ENCODE measurements at regions not wholly inside any gene's neighbourhood (a gene's known extent, or its start where the extent isn't known, plus 50 kb on each side); places are given as distances from the start of the nearest gene placed in this dataset.

DNA sequence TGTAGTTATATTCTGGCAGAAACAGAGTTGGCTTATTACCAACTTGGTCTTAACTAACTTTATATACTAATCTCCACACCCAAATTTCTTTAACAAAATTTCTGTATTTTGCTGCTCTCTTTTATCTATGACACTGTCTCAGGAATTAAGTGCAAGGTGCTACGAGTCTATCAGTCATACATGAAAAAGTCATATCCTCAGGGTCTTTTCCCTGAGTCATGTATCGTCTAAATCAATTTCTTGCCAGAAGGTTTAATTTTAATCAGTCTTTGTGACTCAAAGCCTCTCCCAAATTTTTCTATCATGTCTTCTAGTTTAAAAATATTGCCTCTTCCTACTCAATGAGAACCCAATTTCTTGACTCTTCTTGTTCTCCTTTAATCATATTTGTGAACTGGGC, 1803.6 kb upstream of the PCDH7 start:
- DNase-seq = no peak

DNA sequence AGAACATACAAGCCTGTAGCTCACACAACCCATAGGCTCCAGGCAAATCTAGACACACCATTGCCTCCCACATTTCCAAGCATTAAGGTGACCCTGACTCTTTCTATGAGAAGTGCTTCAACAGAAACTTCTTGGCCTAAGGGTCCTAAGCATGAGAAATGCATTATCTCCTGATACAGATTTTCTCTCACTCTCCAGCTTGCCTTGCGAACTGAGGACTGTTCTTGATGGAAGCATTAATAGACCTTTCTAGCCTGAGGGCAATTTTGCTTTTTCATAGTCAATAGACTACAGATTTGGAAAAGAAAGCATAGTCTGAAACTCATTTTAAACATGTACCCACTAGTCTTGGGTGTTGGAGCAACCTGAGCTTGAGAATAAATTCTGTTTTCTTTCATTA, 1801.3 kb upstream of the PCDH7 start:
- DNase-seq = no peak

DNA sequence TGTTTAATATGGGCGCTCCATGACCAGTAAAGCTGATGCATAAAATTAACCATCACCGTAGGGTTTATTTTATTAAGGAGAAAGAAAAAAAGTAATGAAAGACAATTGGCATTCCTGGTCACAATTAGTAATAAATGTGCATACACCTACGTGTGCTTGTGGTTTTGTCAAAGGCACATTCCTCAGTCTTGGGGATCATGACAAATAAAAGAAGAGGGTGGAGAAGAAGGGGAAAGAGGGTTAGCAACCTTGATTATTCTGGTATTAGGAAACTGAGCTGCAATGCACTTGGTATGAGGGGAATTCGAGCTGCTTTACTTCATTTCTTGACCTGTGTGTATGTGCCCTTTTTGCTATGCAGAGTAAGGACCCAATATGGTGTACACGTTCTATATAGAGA, 1798.3 kb upstream of the PCDH7 start:
- no peak for DNase-seq

DNA sequence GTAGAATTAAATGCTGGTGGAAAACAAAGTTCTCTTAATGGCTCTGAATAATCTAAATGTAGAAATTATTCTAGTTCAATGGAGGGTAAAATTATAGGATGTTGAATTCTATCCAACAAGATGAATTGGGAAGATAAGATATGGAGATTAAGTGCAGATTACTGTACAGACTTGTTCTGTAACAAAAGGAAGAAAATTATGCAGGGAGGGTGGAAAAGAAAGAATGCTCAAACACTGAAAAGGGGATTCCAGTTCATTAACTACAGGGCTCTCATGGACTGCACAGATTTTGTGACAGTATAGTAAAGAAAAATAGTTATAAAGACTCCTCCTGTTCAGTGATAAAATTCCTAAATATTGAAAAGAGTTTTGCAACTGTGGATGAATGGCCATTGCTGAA, 1794.0 kb upstream of the PCDH7 start:
- DNase-seq = no peak

DNA sequence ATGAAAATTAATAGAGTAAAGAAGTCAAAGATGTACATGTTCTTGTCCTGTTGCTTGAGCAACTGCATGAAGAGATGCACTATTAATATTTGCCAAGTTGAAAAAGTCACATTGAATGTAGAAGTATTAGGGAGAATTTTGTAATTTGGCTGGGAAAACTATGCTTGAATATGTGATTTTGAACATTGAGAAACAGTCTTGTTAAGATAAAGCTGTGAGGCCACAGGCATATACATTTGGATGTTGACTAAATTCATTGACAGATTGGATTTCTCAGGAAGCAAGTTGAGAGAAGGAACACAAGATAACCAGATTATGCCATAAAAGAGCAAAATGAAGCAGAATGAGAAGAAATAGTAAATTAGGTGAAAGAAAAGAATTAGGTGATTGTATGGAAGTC, 1777.5 kb upstream of the PCDH7 start:
- no peak for DNase-seq

DNA sequence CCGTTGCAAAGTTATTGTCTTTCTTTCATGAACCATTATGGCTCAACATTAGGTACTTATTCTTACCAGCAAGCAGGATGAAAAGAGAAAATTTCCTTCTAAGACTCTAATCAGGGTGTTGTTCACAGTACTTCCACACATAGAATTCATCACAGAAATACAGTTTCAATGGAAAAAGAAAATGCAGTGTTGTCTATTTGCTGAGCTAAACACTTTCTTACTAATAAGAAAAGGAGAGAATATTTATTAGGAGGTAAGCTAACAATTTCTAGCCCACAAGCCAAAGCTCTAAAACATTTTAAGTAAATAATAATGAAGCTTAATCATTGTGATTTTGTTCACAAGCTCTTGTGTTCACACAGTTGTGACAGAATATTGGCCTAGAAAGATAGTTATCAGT, 1772.8 kb upstream of the PCDH7 start:
- DNase-seq = no peak

DNA sequence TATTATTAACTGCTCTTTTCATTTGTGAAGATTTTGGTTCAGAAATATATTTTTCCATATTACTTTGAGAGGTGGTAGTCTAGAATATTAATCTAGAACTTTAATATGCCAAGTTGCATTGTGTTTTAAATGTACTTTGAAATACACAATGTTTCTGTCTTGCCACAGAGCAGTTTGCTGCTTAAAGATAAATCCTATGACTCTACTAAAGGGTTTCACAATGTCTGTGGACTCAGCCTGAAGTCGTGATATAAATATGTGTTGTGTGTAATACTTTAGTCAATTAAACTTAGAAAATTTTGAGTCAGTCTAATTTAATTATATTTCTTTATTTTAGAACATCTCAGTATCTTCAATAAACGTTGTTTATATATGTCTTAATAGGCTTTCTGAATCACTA, 1771.7 kb upstream of the PCDH7 start:
- DNase-seq = no peak

DNA sequence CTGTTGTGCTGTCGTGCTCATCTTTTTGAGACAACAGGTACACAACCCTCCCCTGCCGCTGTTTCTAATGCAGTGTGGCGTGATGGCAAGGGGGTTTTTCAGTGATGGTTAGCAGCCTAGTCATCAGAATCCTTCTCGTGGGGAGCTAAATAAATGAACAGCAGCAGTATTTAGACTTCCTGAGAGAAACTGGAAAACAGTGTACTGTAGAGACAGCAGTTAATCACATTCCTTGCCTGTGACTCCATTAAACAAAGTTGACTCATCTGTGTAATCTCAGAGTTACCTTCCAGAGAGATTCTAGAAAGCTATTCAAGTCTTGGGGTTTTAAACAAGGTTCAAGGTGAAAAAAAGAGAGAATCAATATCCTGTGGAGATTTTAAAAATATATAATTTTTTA, 1753.2 kb upstream of the PCDH7 start:
- peak; percentile 56 for DNase-seq

DNA sequence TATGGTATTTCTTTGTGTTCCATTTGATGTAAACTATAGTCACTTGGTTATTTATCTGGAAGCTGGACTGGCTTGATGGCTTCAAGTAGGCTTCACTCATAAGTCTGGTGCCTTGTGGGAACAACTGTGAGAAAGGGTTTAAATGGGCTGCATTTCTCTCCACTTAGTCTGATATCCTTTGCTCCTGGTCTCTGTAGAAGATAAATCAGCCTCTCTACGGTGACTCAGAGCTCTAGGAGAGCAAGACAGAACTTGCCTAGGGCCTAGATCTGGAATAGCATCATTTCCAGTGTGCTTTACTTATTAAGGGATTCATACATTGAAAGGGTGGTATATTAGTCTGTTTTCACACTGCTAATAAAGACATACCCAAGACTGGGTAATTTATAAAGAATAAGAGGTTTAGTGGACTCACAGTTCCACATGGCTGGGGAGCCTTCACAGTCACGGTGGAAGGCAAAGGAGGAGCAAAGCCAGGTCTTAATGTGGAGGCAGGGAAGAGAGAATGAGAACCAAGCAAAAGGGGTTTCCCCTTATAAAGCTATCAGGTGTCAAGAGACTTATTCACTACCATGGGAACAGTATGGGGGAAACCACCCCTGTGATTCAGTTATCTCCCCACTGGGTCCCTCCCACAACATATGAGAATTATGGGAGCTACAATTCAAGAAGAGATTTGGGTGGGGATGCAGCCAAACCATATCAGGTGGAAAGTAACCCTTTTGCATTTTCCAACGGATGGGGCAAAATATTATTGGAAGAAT, 1746.4 kb upstream of the PCDH7 start:
- DNase-seq = no peak

DNA sequence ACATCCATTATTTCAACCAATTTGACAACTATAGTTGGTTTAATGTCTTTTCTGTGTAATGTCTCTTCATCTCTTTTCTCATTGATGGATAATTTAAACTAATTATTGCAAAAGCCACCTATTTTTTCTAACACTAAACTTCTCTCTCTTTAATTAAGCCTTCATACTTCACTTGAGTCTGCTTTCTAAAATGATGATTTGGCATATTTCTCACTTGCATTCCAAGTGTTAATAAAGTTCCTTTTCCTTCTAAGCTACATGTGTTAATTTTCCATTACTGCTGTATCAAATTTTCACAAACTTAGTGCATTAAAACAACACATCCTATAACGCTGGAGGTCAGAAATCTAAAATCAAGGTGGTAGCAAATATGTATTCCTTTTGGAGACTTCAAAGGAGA, 1743.8 kb upstream of the PCDH7 start:
- no peak for DNase-seq

DNA sequence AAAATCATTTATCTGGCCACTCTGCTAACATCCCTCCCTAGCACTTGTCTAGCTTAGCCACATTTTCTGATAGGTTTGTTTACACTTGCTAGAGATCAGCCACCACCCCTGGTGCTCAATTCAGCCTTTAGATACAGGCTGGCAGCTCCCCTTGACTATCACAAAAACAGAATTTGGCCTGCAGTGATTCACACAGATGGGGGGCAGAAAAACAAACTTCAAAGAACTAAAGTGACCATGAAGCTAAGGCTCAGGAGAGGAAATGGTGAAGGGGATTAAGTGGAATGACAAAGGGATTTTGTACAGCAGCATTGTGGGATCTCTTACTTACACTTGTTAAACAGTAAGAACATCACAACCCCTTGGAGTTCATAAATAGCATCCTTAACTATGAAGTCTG, 1718.0 kb upstream of the PCDH7 start:
- no peak for DNase-seq

DNA sequence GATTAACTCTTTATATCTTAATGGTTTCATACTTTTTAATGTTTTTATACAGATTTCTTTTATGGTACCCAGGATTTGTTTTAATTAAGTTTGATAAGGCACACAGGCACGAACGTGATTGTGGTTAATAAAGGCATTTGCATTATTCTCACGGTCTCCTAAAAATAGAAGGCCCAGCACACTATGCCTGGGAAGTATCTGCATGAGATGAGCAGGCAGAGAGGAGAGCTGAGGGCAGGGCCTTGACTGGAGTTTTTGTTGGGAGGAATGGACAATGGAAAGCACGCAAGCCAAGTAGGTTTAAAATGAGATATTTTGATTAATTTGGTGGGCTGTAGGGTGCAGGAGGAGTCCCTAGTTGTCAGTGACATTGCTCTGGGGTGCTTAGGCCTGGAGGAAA, 1714.3 kb upstream of the PCDH7 start:
- no peak for DNase-seq

DNA sequence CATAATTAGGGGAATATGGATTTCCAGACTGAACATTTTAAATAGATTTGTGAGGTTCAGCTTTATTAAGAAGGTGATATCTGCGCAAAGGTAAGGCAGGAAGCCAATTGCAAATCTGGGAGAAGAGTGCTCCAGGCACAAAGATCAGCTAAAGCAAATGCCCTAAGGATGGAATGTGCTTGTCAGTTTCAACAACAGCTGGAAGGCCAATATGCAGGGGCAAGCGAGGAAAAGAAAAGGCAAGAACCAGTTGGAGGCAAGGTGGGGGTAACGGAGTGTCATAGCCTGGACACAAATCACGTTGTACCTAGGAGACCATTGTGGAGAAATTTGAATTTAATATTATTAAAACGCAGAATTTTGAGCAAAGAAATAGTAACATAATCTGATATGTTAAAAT, 1710.3 kb upstream of the PCDH7 start:
- DNase-seq = no peak

DNA sequence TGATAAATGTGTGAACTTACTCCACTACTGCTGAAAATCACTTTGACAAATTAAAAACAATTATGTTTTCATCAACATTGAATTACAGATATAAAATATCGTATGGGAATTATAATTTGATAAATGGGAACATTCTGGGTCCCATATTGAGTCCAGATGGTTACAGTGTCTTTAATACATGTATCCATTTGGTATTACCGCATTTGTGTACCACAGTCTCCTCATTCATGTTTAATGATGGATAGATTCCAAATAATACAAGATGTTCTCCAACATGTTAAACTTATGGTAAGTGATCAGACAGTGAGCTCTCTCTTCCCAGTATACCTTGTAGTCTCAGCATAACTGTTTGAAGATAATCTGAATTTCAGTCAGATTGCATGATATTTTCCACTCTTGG, 1706.8 kb upstream of the PCDH7 start:
- no peak for DNase-seq

DNA sequence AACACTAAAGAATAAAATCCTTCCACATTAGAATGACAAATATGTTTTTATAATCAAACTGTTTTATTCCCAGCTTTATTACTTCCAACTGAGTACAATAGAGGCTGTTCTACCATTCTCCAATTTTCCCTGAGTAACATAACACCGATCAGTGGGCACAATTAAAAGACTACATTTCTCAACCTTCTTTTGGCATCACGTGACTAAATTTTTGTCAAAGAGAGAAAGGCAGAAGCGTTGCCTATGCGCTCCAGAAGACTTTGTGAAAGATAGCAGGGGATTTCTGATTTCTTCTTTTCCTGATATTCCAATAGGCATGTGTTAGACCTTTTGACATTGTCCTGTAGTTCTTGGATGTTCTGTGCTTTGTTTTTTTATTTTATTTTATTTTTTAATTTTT, 1705.6 kb upstream of the PCDH7 start:
- DNase-seq = no peak

DNA sequence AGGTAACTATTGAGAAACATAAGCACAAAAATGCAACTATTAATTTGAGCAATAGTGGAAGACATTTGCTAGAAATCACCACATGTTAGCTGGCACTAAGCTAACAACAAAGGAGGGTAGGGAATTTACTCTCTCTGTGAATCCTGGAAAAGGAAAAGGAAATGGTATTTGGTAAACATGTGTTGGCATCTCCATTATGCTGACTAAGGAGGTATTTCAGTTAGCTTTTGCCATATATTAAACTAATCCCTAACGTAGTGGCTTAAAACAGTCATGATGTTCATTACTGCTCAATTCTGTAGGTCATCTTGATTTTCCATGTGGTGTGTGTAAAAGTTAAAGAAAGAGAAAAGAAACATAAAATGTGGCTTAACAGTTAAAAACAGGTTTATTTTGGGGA, 1686.5 kb upstream of the PCDH7 start:
- no peak for DNase-seq

DNA sequence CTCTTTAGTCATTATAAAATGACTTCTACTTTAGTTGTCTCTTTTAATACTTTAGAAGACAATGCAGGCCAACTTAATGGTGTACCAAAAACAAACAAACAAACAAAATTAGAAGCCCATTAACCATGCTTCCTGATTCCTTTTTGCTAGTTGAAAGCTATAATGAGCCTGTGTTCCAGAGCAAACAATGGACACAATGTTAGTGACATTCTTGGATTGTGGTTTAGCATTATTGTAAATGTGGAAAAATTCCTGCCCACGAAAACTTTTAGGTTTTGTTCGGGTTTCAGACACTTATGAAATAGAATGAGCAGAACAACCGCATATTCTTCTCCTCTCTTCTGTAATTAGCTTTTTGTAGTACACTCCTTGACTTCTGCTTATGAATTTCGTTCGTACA, 1682.7 kb upstream of the PCDH7 start:
- no peak for DNase-seq

DNA sequence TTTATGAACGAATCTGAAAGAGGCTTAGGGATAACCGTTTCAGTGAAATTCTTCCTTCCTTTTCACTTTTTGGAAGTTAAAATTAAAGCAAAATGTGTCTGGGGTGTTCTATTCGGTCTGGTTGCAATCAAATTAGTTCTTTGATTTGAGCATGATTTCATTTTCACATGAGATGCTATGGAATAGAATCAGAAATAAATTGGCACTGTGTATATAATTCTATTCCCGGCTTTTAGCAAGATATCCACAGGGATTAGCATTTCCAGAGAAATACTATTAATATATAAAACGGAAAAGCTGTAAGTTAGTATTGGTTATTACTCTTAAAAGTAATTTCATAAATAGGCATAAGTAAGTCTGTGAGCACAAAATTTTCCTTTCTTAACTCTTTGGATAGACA, 1676.8 kb upstream of the PCDH7 start:
- no peak for DNase-seq

DNA sequence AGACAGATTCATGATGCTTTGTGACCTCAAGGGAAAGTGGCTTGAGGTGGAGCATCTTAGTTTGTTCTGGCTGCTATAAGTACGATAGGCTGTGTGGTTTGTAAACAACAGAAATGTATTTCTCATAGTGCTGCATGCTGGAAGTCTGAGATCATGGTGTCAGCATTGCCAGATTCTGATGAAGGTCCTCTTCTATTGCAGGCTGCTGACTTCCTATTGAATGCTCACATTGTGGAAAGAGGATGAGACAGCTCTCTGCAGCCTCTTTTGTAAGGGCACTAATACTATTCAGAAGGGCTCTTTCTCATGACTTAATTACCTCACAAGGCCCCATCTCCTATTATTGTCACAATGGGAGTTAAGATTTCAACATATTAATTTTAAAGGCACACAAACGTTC, 1674.0 kb upstream of the PCDH7 start:
- DNase-seq = no peak

DNA sequence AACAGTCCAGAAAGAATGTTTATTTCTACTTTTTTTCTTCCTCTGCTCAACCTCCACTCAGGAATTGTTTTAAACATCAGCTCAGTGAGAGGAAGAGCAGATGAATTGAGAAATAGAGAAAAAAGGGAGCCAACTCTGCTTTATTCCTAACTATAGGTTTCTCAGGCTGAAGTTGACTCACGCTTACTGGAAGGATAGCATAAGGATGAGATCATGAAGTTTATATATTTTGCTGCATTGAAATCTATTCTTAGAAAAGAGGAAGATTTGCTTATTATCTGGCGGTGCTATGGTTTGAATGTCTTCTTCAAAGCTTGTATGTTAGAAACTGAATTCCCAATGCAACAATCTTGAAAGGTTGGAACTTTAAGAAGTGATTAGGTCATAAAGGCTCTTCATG, 1673.4 kb upstream of the PCDH7 start:
- DNase-seq = no peak

DNA sequence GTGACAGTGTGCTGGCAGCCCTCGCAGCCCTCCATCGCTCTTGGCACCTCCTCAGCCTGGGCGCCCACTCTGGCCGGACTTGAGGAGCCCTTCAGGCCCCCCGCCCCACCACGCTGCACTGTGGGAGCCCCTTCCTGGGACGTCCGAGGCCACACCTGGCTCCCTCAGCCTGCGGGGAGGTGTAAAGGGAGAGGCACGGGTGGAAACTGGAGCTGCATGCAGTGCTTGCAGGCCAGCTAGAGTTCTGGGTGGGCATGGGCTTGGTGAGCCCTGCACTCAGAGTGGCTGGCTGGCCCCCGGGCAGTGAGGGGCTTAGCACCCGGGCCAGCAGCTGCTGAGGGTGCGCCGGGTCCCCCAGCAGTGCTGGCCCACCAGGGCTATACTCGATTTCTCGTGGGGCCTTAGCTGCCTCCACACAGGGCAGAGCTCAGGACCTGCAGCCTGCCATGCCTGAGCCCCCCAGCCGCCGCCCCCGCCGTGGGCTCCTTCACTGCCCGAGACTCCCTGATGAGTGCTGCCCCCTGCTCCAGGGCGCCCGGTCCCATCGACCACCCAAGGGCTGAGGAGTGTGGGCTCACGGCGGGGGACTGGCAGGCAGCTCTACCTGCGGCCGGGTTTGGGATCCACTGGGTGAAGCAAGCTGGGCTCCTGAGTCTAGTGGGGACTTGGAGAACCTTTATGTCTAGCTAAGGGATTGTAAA, 1672.7 kb upstream of the PCDH7 start:
- no peak for DNase-seq

DNA sequence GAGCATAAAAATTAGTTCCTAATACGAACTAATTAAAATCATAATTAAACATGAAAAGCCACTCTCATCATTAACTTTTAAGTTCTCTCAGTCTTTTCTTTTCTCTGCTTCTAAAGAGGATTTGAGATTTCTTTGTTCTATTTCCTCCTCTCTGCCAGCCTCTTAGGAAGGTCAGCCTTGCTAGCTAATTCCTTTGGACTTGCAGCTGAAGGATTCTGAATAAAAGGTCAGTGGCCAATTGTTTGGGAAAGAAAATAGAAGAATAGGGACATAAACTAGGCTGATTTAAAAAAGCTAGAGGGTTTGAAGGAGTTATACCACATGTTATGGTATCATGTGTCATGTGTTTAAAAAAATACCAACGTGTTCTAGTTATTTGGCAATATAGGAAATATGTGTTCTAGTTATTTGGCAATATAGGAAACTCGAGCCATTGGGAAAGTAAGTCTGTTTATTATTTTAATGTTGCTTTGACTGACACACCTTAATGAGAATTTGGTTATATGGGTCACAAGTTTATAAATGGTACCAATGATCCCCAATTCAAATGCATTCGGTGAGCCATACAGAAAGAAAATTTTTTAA, 1668.7 kb upstream of the PCDH7 start:
- DNase-seq = no peak

DNA sequence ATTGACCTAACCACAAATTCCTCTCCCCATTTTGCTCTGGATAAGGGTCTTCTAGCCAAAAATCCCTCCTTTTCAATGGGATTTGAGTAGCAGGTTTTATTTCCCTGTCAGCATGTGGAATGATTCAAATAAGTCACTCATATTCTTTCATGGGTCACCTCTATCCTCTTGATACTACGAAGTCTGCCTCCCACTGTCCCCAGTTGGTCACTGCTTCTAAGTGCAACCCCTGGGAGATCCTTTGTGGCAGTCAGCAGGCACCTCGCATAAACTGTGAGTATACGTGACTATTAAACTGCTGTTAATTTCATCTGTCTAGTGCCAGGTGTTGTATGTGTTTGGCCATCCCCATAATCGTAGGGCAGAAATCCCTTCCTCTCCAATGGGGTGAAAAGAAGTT, 1667.9 kb upstream of the PCDH7 start:
- no peak for DNase-seq

DNA sequence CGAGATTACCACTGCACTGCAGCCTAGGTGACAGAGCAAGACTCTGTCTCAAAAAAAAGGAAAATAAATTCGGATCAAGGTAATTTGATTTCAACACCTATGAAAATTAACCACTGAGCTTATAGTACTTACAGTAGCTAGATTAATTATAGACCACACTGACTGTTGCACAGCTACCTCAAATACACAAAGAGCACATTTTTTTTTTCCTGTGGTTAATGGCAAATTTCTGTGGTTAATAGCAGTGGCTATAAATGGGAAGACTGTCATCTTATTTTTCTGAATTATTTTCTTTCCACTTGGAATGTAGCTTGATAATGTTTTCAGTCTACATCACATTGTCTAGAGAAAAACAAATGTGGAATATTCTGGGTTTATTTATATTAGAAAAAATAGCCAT, 1661.6 kb upstream of the PCDH7 start:
- no peak for DNase-seq

DNA sequence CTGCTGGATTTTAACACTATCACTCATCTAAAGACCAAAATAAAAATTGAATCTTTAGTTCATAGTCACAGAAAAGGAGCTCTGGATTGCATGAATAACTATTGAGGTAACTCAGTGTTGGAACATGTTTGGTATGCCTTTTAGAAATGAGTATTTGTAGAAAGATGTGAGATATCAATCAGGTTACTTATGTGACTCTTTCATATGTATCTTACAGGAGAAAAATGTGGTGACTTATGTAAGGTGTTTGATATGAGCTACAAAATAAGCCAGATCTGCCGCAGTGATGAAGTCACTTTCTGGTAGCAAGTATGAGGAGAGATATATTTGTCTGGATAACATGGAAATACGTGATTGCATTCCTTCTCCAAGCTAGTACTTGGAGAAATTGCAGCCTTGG, 1653.3 kb upstream of the PCDH7 start:
- DNase-seq = no peak
